ENCODE measurements at regions not wholly inside any gene's neighbourhood (a gene's known extent, or its start where the extent isn't known, plus 50 kb on each side); places are given as distances from the start of the nearest gene placed in this dataset.

GRCh38 chr7:92973293-92973731 is 136.9 kb upstream of the CDK6 start:
- in situ Hi-C loops (cut with MboI; ENCODE audit: low pct_ligation_motif_present in 1 of 4, low pct_unique_long_range_greater_than_20kb in 1 of 4, low sequenced_read_pairs in 3 of 4) (no loop called here), intact Hi-C loops (cut with DNase I; ENCODE audit: low total_unique reads) (no loop called here)
- Histone ChIP-seq H3K4me3 (no peak overlapping the region), H3K27me3 (no peaks in the 10 kb centered on the region), H3K9me3 (peaks cover 12 to 23% of the 10 kb centered on the region in 2 donors), H3K27ac (no peak overlapping the region), H3K4me1 (no peaks in the 10 kb centered on the region), H3K36me3 (no peaks in the 10 kb centered on the region)
- no peak for DNase-seq
- TF ChIP-seq POLR2AphosphoS5 (IDR thresholded peaks at IDR 0.05) = no peak
- no peak for TF ChIP-seq POLR2A (IDR thresholded peaks at IDR 0.05)
- TF ChIP-seq CTCF (IDR thresholded peaks at IDR 0.05) = no peak

GRCh38 chr7:92972441-92972840 is 136.1 kb upstream of the CDK6 start:
- H3K36me3 ChIP-seq = no peaks in the 10 kb centered on the region
- in situ Hi-C loops (cut with MboI; ENCODE audit: low pct_ligation_motif_present in 1 of 4, low pct_unique_long_range_greater_than_20kb in 1 of 4, low sequenced_read_pairs in 3 of 4) = no loop called here
- TF ChIP-seq POLR2AphosphoS5 (IDR thresholded peaks at IDR 0.05) (no peak), EP300 (IDR thresholded peaks at IDR 0.05; ENCODE audit: low read depth) (no peak), CTCF (IDR thresholded peaks at IDR 0.05) (no peak), POLR2A (IDR thresholded peaks at IDR 0.05) (no peak)
- H3K4me3 ChIP-seq = no peak overlapping the region
- no peaks in the 10 kb centered on the region for H3K27me3 ChIP-seq
- no peak for DNase-seq
- H3K9me3 ChIP-seq = peaks cover 12 to 16% of the 10 kb centered on the region in 2 donors
- intact Hi-C loops (cut with DNase I; ENCODE audit: low total_unique reads) = no loop called here
- H3K4me1 ChIP-seq = no peaks in the 10 kb centered on the region
- 88 to 94% methylated on average over 2 to 3 of the region's 3 CpGs for WGBS, 2 donors (ENCODE audit: low coverage in 1 of 2)
- no peak overlapping the region for H3K27ac ChIP-seq

GRCh38 chr7:92969061-92969460 is 132.7 kb upstream of the CDK6 start:
- TF ChIP-seq POLR2AphosphoS5 (IDR thresholded peaks at IDR 0.05) (no peak), POLR2A (IDR thresholded peaks at IDR 0.05) (no peak), CTCF (IDR thresholded peaks at IDR 0.05) (no peak), EP300 (IDR thresholded peaks at IDR 0.05; ENCODE audit: low read depth) (no peak)
- 58 to 71% methylated on average over 3 of the region's 3 CpGs for WGBS, 2 donors (ENCODE audit: low coverage in 1 of 2)
- intact Hi-C loops (cut with DNase I; ENCODE audit: low total_unique reads) = no loop called here
- in situ Hi-C loops (cut with MboI; ENCODE audit: low pct_ligation_motif_present in 1 of 4, low pct_unique_long_range_greater_than_20kb in 1 of 4, low sequenced_read_pairs in 3 of 4) = no loop called here
- Histone ChIP-seq H3K9me3 (no peaks in the 10 kb centered on the region), H3K4me3 (no peak overlapping the region), H3K27me3 (no peaks in the 10 kb centered on the region), H3K27ac (no peak overlapping the region), H3K36me3 (no peaks in the 10 kb centered on the region), H3K4me1 (no peaks in the 10 kb centered on the region)
- DNase-seq = no peak

- no peak for DNase-seq
- in situ Hi-C loops (cut with MboI; ENCODE audit: low pct_ligation_motif_present in 1 of 4, low pct_unique_long_range_greater_than_20kb in 1 of 4, low sequenced_read_pairs in 3 of 4) (no loop called here), intact Hi-C loops (cut with DNase I; ENCODE audit: low total_unique reads) (no loop called here)
- no peaks in the 10 kb centered on the region for H3K27me3 ChIP-seq
- no peak overlapping the region for H3K27ac ChIP-seq
- WGBS, 2 donors (ENCODE audit: low coverage in 1 of 2) = 81 to 86% methylated on average over 1 of the region's 1 CpG
- no peak overlapping the region for H3K4me3 ChIP-seq
- H3K4me1 ChIP-seq = no peaks in the 10 kb centered on the region
- no peaks in the 10 kb centered on the region for H3K36me3 ChIP-seq
- no peaks in the 10 kb centered on the region for H3K9me3 ChIP-seq
- TF ChIP-seq CTCF (IDR thresholded peaks at IDR 0.05) (no peak), EP300 (IDR thresholded peaks at IDR 0.05; ENCODE audit: low read depth) (no peak), POLR2AphosphoS5 (IDR thresholded peaks at IDR 0.05) (no peak), POLR2A (IDR thresholded peaks at IDR 0.05) (no peak)
Observed at GRCh38 chr7:92968502-92968901, 132.1 kb upstream of the CDK6 start.
